ENCODE measurements at regions not wholly inside any gene's neighbourhood (a gene's known extent, or its start where the extent isn't known, plus 50 kb on each side); places are given as distances from the start of the nearest gene placed in this dataset.
"Not testable (repeated sequence)": the region's sequence is repeated elsewhere in the genome, so short reads cannot be mapped to it uniquely, and the experiment has no call there.

DNA sequence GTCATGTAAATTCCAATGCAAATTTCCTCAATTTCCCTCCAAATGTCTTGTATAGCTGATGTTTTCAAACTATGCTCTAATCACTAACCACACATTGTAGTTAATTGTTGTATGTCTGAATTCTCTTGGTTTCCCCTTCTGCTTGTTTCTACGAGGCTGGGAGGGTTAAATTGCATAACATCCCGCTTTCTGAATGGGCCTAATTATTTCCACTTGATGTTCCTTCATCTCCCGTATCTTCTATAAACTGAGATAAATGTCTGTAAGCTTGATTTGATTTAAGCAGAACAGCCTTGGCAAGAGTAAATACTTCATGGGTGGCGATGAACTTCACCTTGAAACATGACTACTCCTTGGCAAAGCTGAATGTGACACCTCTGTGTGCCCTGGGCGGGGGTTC is 72.2 kb downstream of the SERINC2 start:
- intact Hi-C loops (cut with DNase I): no loop called here
- ATAC-seq (ENCODE audit: poor library complexity): no peak
- DNase-seq: no peak

- intact Hi-C loops (cut with DNase I): no loop called here
- DNase-seq (no peak), ATAC-seq (ENCODE audit: poor library complexity) (no peak)
Observed at GRCh38 chr1:31487143-31487542, 74.1 kb downstream of the SERINC2 start.

GRCh38 chr1:31487721-31488293 is 74.8 kb downstream of the SERINC2 start:
- intact Hi-C loops (cut with DNase I): no loop called here
- DNase-seq: no peak
- no peak for ATAC-seq (ENCODE audit: poor library complexity)

GRCh38 chr1:31488528-31488927 is 75.5 kb downstream of the SERINC2 start:
- ATAC-seq (ENCODE audit: poor library complexity) (no peak), DNase-seq (no peak)
- intact Hi-C loops (cut with DNase I): no loop called here

GRCh38 chr1:31489575-31489974 is 76.6 kb downstream of the SERINC2 start:
- DNase-seq; ATAC-seq (ENCODE audit: poor library complexity); intact Hi-C loops (cut with DNase I): not testable (repeated sequence)

DNA sequence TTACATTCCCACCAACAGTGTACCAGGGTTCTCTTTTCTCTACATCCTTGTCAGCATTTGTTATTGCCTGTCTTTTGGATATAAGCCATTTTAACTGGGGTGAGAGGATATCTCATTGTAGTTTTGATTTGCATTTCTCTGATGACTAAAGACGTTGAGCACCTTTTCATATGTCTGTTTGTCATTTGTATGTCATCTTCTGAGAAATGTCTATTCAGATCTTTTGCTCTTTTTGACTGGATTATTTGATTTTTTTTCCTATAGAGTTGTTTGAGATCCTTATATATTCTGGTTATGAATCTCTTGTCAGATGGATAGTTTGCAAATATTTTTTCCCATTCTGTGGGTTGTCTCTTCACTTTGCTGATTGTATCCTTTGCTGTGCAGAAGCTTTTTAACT is 77.6 kb downstream of the SERINC2 start:
- intact Hi-C loops (cut with DNase I); DNase-seq; ATAC-seq (ENCODE audit: poor library complexity): not testable (repeated sequence)

DNA sequence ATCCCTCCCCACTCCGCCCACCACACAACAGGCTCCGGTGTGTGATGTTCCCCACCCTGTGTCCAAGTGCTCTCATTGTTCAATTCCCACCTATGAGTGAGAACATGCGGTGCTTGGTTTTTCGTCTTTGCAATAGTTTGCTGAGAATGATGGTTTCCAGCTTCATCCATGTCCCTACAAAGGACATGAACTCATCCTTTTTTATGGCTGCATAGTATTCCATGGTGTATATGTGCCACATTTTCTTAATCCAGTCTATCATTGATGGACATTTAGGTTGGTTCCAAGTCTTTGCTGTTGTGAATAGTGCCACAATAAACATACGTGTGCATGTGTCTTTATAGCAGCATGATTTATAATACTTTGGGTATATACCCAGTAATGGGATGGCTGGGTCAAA is 81.0 kb upstream of the TINAGL1 start:
- DNase-seq; ATAC-seq (ENCODE audit: poor library complexity); intact Hi-C loops (cut with DNase I): not testable (repeated sequence)

GRCh38 chr1:31495770-31496169 is 80.5 kb upstream of the TINAGL1 start:
- DNase-seq; intact Hi-C loops (cut with DNase I); ATAC-seq (ENCODE audit: poor library complexity): not testable (repeated sequence)

DNA sequence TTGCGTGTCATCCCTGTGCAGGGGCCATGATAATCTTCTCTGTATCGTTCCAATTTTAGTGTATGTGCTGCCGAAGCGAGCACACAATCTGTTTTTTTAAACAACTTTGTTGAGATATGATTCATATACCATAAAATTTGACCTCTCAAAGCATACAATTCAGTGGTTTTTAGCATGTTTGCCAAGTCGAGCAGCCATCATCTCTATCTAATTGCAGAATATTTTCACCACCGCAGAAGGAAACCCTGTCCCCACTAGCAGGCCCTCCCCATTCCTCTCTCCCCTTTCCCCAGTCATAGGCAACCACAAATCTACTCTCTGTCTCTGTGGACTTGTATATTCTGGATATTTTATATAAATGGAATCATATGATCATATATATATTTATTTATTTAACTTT is 78.7 kb upstream of the TINAGL1 start:
- ATAC-seq (ENCODE audit: poor library complexity) (no peak), DNase-seq (no peak)
- intact Hi-C loops (cut with DNase I): no loop called here

GRCh38 chr1:31498376-31499040 is 77.8 kb upstream of the TINAGL1 start:
- no peak for ATAC-seq (ENCODE audit: poor library complexity)
- intact Hi-C loops (cut with DNase I): no loop called here
- no peak for DNase-seq

- no peak for ATAC-seq (ENCODE audit: poor library complexity)
- no peak for DNase-seq
- intact Hi-C loops (cut with DNase I): no loop called here
Observed at GRCh38 chr1:31501505-31501904, 74.8 kb upstream of the TINAGL1 start.

- intact Hi-C loops (cut with DNase I): no loop called here
Observed at GRCh38 chr1:31502253-31502652, 74.1 kb upstream of the TINAGL1 start.

DNA sequence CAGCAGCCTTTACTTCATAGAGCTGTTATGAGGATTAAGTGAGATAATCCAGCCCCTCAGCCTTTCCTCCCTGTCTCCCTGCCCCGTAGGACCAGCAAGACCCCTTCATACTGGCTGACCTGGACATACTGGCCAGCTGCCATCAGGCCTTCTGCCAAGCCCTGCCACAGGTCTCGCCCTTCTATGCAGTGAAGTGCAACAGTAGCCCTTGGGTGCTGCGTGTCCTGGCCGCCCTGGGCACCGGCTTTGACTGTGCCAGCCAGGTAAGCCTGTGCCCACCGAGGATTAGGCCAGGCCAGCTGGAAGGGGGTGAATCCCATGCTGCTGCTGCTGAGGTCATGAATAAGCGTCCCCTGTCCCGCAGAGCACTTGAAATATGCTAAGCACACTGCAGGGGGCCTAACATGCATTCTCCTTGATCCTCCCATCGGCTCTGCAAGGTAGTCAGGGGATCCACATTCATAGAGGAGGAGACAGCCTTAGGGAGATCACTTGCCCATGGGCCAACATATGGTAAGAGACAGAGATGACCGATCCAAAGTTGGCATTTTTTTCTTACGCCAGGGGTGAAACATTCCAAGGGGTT is 73.3 kb upstream of the TINAGL1 start:
- DNase-seq (no peak), ATAC-seq (ENCODE audit: poor library complexity) (no peak)
- intact Hi-C loops (cut with DNase I): no loop called here

More at GRCh38 chr1:31502253-31502652, 74.1 kb upstream of the TINAGL1 start:
- no peak for ATAC-seq (ENCODE audit: poor library complexity)
- DNase-seq: no peak

DNA sequence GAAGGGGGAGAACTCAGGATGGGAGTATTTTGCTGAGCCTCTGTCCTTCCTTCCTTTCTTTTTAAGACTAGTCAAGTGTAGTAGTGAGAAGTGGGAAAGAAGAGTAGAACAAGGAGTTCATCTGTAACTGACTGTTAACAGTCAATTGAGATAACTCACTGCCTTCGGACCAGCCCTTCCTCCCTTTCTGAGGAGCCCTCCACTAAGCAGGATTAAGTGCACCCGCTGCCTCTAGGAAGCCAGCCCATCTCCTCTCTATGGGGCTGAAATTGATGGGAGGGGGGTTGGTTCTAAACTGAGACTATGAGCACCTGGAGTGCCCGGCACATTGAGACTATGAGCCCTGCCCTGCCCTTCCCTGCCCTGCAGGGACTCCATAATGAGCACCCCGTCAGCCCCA is 72.7 kb upstream of the TINAGL1 start:
- ATAC-seq (ENCODE audit: poor library complexity) (no peak), DNase-seq (no peak)
- intact Hi-C loops (cut with DNase I): no loop called here

GRCh38 chr1:31504001-31504400 is 72.3 kb upstream of the TINAGL1 start:
- intact Hi-C loops (cut with DNase I): no loop called here
- ATAC-seq (ENCODE audit: poor library complexity): no peak
- DNase-seq: no peak

DNA sequence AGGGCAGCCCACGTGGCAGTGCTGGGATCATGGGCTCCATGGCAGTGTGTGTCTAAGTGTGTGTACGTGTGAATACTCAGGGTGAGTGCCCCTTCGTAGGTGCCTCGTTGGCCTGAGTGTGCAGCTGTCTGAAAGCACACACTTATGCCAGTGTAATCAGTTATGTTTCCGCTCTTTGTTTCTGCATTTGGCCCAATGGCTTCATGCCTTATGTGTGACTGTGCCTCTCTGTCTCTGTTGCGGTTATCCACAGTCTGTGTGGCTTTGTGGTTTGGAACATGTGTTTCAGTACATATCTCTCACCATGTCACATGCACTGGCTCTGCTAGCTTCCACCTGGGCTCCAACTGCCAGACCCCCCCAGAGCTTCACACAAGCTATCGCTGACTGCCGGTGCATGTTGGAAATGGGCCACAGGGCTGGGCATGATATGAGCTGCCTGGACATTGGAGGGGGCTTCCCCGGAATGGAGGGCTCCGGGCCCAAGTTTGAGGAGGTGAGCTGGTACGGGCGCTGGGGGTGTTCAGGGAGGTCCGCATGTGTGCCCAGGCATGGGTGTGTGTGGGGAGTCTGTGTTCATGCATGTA is 70.3 kb upstream of the TINAGL1 start:
- intact Hi-C loops (cut with DNase I): no loop called here
- DNase-seq (no peak), ATAC-seq (ENCODE audit: poor library complexity) (no peak)

- no peak for DNase-seq
- intact Hi-C loops (cut with DNase I): no loop called here
- no peak for ATAC-seq (ENCODE audit: poor library complexity)
Observed at GRCh38 chr1:31507221-31507620, 69.1 kb upstream of the TINAGL1 start.

DNA sequence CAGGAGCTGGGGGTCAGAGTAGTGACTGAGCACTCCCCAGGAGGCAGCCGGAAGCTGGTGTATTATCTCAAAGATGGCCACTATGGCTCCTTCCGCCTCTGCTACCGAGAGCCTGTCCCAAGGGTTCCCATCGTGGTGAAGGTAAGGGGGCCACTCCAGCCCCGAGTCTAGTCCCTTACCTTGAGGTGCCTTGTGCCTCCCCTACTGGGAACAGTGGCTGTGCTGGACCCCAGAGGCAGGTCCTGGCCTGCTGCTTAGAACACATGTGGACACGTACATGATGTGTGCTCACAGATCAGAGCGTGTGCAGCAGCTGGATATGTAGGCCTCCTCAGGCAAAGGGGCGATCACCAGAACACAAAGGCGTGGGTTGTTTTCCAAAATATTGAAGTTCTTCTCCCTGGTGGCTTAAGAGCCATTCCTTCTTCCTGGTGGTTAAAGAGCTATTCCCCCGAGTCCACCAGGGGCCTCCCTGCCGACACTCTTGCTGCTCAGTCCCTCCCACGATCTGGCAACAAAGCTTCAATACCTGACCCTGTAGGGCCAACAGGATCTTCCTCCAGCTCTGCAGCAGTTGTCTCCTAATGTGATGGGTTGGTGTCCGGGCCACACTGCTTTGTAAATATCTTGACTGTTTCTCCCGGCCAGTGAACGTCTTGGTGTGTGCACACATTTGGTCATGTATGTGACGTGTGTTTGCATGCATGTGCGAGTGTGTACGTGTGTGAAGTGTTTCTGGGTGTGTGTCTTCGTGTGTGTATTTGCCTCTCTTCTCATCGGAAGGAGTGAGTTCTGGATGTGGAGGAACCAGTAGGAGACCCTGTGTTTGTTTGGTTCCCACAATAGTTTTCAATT is 68.4 kb upstream of the TINAGL1 start:
- intact Hi-C loops (cut with DNase I): no loop called here
- no peak for ATAC-seq (ENCODE audit: poor library complexity)
- DNase-seq: no peak
